Erythroblast (primary cell): ENCODE measurements at regions not wholly inside any gene's neighbourhood (a gene's known extent, or its start where the extent isn't known, plus 50 kb on each side); places are given as distances from the start of the nearest gene placed in this dataset.

Source experiments
- DNase-seq, 2 experiments: peaks; one replicate each; lab custom pipeline; 2025; lab: John Stamatoyannopoulos, UW
- GATA1 ChIP-seq: IDR thresholded peaks from 2 replicates; pipeline ENCODE4 v1.6.1; 2011; ENCODE audit warnings: low read depth, mild to moderate bottlenecking, control low read depth, low read length, moderate library complexity
- POLR2A ChIP-seq: IDR thresholded peaks from 2 replicates; pipeline ENCODE4 v1.6.1; 2011; ENCODE audit warnings: mild to moderate bottlenecking, low read length

- no peak for TF ChIP-seq GATA1
- no peak for TF ChIP-seq POLR2A
- DNase-seq: no peak
Measured at GRCh38 chr3:56879436-56880215, 77.9 kb upstream of the ARHGEF3 start.

- DNase-seq: no peak
- TF ChIP-seq GATA1: no peak
- TF ChIP-seq POLR2A: no peak
Measured at GRCh38 chr3:56878074-56878473, 76.3 kb upstream of the ARHGEF3 start.

GRCh38 chr3:56876916-56877315 is 75.2 kb upstream of the ARHGEF3 start:
- TF ChIP-seq POLR2A (no peak), GATA1 (no peak)
- no peak for DNase-seq

GRCh38 chr3:56874269-56874668 is 72.5 kb upstream of the ARHGEF3 start:
- peak; percentile 9 to 67 for DNase-seq

GRCh38 chr3:56870436-56870835 is 68.7 kb upstream of the ARHGEF3 start:
- DNase-seq: no peak
- TF ChIP-seq POLR2A (no peak), GATA1 (no peak)

More at GRCh38 chr3:56874269-56874668, 72.5 kb upstream of the ARHGEF3 start:
- TF ChIP-seq GATA1 (no peak), POLR2A (no peak)

GRCh38 chr3:56869157-56869889 is 67.6 kb upstream of the ARHGEF3 start:
- DNase-seq: no peak
- TF ChIP-seq POLR2A: no peak
- TF ChIP-seq GATA1: no peak

- DNase-seq: no peak
- no peak for TF ChIP-seq POLR2A
- no peak for TF ChIP-seq GATA1
Measured at GRCh38 chr3:56868706-56869105, 67.0 kb upstream of the ARHGEF3 start.

- no peak for TF ChIP-seq GATA1
- TF ChIP-seq POLR2A: no peak
- DNase-seq: no peak
Measured at GRCh38 chr3:56867671-56868070, 65.9 kb upstream of the ARHGEF3 start.

- TF ChIP-seq POLR2A (no peak), GATA1 (no peak)
Measured at GRCh38 chr3:56864918-56865524, 63.3 kb upstream of the ARHGEF3 start.

GRCh38 chr3:56864090-56864489 is 62.3 kb upstream of the ARHGEF3 start:
- DNase-seq: no peak
- TF ChIP-seq GATA1 (no peak), POLR2A (no peak)

More at GRCh38 chr3:56864918-56865524, 63.3 kb upstream of the ARHGEF3 start:
- DNase-seq: no peak

- TF ChIP-seq POLR2A (no peak), GATA1 (no peak)
- no peak for DNase-seq
Measured at GRCh38 chr3:56862352-56863062, 60.8 kb upstream of the ARHGEF3 start.

- no peak for TF ChIP-seq GATA1
- TF ChIP-seq POLR2A: no peak
- DNase-seq: no peak
Measured at GRCh38 chr3:56861511-56861910, 59.8 kb upstream of the ARHGEF3 start.

- no peak for DNase-seq
- TF ChIP-seq GATA1 (no peak), POLR2A (no peak)
Measured at GRCh38 chr3:56860939-56861338, 59.2 kb upstream of the ARHGEF3 start.
